ENCODE measurements at regions not wholly inside any gene's neighbourhood (a gene's known extent, or its start where the extent isn't known, plus 50 kb on each side); places are given as distances from the start of the nearest gene placed in this dataset.

DNA sequence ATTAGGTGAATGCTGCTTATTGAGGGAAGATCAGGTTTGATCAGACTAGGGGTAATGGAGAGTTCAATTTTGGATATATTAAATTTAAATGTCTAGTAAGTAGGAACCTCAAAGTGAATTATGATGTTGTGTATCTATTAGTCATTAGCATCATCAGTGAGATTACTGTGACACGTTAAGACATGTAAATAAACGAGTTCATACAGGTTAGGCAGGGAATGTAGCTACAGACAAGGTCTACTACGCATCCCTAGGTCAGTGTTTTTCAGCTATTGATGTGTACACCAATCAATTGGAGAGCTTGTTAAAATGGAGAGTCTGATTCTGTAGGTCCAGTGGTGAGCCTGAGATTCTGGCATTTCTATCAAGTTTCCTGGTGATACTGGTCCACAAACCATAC is 120.1 kb upstream of the LRRC4C start:
- Histone ChIP-seq H3K9me3 (no peaks in the 10 kb centered on the region), H3K27me3 (no peaks in the 10 kb centered on the region), H3K36me3 (replicated peaks in 1 of 2; ENCODE audit: insufficient read depth in 1 of 2, low read depth in 2 of 2) (no peaks in the 10 kb centered on the region), H3K4me3 (no peak overlapping the region), H3K27ac (no peak overlapping the region), H3K4me1 (no peaks in the 10 kb centered on the region)
- no peak for TF ChIP-seq POLR2A (IDR thresholded peaks at IDR 0.05)
- TF ChIP-seq, protein P1, sequence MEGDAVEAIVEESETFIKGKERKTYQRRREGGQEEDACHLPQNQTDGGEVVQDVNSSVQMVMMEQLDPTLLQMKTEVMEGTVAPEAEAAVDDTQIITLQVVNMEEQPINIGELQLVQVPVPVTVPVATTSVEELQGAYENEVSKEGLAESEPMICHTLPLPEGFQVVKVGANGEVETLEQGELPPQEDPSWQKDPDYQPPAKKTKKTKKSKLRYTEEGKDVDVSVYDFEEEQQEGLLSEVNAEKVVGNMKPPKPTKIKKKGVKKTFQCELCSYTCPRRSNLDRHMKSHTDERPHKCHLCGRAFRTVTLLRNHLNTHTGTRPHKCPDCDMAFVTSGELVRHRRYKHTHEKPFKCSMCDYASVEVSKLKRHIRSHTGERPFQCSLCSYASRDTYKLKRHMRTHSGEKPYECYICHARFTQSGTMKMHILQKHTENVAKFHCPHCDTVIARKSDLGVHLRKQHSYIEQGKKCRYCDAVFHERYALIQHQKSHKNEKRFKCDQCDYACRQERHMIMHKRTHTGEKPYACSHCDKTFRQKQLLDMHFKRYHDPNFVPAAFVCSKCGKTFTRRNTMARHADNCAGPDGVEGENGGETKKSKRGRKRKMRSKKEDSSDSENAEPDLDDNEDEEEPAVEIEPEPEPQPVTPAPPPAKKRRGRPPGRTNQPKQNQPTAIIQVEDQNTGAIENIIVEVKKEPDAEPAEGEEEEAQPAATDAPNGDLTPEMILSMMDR (IDR thresholded peaks at IDR 0.05) = no peak
- intact Hi-C loops (cut with DNase I) = no loop called here
- 41 to 56% methylated on average over 3 of the region's 3 CpGs for WGBS, 2 donors
- DNase-seq (no peak), ATAC-seq (no peak)

DNA sequence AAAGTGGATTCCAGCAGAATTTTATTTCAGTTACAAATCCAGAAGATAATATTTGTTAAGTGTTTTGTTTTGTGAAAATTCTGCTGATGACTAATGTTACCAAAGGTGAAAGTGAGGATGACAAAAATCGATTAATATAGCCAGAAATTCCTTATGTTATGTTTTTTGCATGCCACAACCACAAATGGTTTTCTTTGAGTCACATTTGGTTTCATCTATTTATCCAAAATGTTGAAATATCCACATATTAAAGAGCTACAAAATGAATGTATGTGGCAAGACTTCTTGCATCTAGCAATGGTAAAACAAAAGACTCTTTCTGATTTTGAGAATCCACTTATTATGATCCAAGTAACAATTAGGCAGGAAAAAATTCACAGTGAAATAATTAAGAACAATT is 150.1 kb upstream of the LRRC4C start:
- Histone ChIP-seq H3K9me3 (no peaks in the 10 kb centered on the region), H3K36me3 (replicated peaks in 1 of 2; ENCODE audit: insufficient read depth in 1 of 2, low read depth in 2 of 2) (no peaks in the 10 kb centered on the region), H3K4me3 (no peak overlapping the region), H3K27me3 (no peaks in the 10 kb centered on the region), H3K4me1 (no peaks in the 10 kb centered on the region), H3K27ac (no peak overlapping the region)
- intact Hi-C loops (cut with DNase I) = no loop called here
- 12 to 16% methylated on average over 1 of the region's 1 CpG for WGBS, 2 donors
- DNase-seq = no peak
- TF ChIP-seq POLR2A (IDR thresholded peaks at IDR 0.05) = no peak
- TF ChIP-seq, protein P1 (IDR thresholded peaks at IDR 0.05) = no peak
- no peak for ATAC-seq

DNA sequence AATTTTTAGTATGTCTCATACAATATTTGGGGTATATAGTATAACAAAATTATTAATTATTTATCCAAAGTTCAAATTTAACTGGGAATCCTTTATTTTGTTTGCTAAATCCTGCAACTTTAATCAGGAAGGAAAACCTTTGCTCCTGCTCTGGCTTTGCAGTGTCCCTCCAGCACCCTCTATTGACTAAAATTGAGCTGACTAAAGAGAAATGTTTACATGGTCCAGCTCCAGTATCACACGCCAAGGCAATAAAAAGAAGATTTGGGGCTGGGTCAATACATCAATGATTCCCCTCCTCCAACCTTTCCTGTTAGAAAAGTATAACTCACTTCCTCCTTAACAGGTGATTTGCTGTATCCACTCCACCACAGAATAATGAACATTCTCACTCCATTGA is 153.0 kb upstream of the LRRC4C start:
- Histone ChIP-seq H3K27me3 (no peaks in the 10 kb centered on the region), H3K4me1 (no peaks in the 10 kb centered on the region), H3K36me3 (replicated peaks in 1 of 2; ENCODE audit: insufficient read depth in 1 of 2, low read depth in 2 of 2) (no peaks in the 10 kb centered on the region), H3K9me3 (no peaks in the 10 kb centered on the region), H3K27ac (no peak overlapping the region), H3K4me3 (no peak overlapping the region)
- TF ChIP-seq, protein P1 (IDR thresholded peaks at IDR 0.05) = peak in 2 of 7 experiments; percentile 17 to 27
- TF ChIP-seq POLR2A (IDR thresholded peaks at IDR 0.05) = no peak
- intact Hi-C loops (cut with DNase I) = no loop called here
- DNase-seq (no peak), ATAC-seq (no peak)
- WGBS, 2 donors = 3 to 14% methylated on average over 1 of the region's 1 CpG

DNA sequence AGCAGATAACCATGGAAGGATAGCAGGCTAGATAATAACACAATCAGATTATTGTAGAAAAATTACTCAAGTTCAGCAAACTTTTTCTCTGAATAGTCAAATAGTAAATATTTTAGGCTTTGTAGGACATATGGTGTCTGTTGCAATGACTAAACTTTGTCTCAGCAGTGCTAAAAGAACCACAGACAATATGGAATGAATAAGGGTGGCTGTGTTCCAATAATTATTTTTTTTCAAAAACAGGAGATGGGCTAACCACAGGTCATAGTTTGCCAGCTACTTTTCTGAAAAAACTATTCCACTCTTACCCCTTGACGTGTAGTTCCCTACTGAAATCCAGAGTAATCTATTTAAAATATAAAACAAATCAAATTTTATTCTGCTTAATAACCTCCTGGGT is 153.9 kb upstream of the LRRC4C start:
- H3K27me3 ChIP-seq = no peaks in the 10 kb centered on the region
- no peak for TF ChIP-seq POLR2A (IDR thresholded peaks at IDR 0.05)
- TF ChIP-seq, protein P1 (IDR thresholded peaks at IDR 0.05) = no peak
- no peaks in the 10 kb centered on the region for H3K9me3 ChIP-seq
- no peak overlapping the region for H3K27ac ChIP-seq
- 19 to 30% methylated on average over 1 of the region's 1 CpG for WGBS, 2 donors
- DNase-seq = no peak
- no peaks in the 10 kb centered on the region for H3K4me1 ChIP-seq
- ATAC-seq = no peak
- H3K4me3 ChIP-seq = no peak overlapping the region
- intact Hi-C loops (cut with DNase I) = no loop called here
- H3K36me3 ChIP-seq (replicated peaks in 1 of 2; ENCODE audit: insufficient read depth in 1 of 2, low read depth in 2 of 2) = no peaks in the 10 kb centered on the region

DNA sequence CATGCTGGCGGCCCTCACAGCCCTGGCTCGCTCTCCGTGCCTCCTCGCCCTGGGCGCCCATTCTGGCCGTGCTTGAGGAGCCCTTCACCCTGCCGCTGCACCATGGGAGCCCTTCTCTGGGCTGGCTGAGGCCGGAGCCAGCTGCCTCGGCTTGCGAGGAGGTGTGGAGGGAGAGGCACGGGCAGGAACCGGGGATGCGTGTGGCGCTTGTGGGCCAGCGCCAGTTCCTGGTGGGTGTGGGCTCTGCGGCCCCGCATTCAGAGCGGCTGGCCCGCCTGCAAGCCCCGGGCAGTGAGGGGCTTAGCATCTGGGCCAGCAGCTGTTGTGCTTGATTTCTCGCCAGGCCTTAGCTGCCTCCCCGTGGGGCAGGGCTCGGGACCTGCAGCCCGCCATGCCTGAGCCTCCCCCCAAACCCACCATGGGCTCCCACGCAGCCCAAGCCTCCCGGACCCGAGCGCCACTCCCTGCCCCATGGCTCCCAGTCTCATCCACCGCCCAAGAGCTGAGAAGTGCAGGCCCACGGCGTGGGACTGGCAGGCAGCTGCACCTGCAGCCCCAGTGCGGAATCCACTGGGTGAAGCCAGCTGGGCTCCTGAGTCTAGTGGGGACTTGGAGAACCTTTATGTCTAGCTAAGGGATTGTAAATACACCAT is 163.4 kb upstream of the LRRC4C start:
- WGBS, 2 donors = 61 to 74% methylated on average over 8 to 25 of the region's 32 CpGs
- Histone ChIP-seq H3K36me3 (replicated peaks in 1 of 2; ENCODE audit: insufficient read depth in 1 of 2, low read depth in 2 of 2) (no peaks in the 10 kb centered on the region), H3K9me3 (peaks cover 0 to 8% (median 0%) of the 10 kb centered on the region in 3 donors), H3K4me3 (no peak overlapping the region), H3K4me1 (no peaks in the 10 kb centered on the region), H3K27me3 (no peaks in the 10 kb centered on the region), H3K27ac (no peak overlapping the region)
- no peak for ATAC-seq
- no peak for TF ChIP-seq POLR2A (IDR thresholded peaks at IDR 0.05)
- TF ChIP-seq, protein P1 (IDR thresholded peaks at IDR 0.05) = no peak
- DNase-seq = no peak
- intact Hi-C loops (cut with DNase I) = no loop called here
